ENCODE measurements at regions not wholly inside any gene's neighbourhood (a gene's known extent, or its start where the extent isn't known, plus 50 kb on each side); places are given as distances from the start of the nearest gene placed in this dataset.
"Not testable (repeated sequence)": the region's sequence is repeated elsewhere in the genome, so short reads cannot be mapped to it uniquely, and the experiment has no call there.

DNA sequence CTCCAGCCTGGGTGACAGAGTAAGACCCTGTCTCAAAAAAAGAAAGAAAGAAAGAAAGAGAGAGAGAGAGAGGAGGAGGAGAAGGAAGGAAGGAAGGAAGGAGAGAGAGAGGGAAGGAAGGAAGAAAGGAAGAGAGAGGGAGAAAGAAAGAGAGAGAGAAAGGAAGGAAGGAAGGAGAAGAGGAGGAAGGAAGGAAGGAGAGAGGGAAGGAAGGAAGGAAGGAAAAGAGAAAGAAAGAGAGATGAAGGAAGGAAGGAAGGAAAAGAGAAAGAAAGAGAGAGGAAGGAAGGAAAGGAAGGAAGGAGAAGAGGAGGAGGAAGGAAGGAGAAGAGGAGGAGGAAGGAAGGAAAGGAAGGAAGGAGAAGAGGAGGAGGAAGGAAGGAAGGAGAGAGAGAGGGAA, 82.2 kb upstream of the ATP1B1 start:
- DNase-seq = no peak

DNA sequence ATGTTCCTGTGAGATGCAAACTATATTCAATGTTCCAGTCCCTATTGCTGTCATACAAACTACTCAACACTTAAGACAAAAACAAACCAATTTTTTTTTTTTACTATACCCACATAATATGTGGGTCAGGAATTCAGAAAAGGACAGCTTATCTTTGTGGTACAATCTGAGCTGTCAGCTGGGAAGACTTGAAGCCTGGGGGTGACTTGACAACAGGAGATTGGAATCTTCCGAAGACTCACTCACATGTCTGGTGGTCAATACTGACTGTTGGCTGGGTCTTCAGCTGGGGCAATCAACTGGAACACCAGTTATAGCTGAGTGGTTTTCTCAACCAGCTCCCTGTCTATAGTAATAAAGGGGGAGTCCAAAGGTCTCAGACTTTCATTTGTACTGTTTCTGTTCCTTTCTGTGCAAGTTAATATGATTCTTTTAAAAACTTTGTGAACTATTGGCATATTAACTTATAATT, 81.7 kb upstream of the ATP1B1 start:
- DNase-seq = no peak

GRCh38 chr1:169025412-169025811, 81.1 kb upstream of the ATP1B1 start:
- DNase-seq = no peak

DNA sequence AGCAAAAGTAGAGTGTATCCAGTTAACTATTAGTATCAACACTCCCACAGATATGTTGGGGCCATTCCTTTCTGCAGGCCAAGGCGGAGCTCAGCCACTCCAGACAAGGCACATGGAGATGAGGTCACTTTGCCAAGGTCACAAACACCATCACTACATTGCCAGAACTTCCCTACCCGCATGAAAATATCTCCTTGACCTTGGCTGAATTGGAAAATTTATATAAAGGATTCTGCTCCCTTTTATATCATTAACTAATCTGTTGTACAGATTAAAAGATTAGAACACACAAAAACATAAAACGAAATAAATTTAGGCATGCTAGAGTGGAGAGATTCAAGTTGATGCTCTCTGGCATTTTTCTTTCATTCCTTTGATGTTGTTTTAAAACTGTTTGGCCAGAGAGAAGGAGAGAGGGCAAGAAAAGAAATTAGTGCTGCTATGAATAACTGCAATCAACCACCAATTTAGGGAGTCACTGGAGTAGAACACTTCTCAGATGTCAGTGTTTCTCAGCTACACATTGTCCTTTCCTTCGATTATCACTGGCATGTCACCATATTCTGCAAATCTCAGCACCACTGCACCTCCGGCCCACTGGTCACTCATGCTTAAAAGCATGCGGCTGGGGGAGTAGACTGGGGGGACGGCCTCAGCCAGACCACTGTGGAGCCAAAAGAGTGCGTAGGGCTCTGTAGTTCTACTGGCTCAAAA, 78.7 kb upstream of the ATP1B1 start:
- no peak for DNase-seq

DNA sequence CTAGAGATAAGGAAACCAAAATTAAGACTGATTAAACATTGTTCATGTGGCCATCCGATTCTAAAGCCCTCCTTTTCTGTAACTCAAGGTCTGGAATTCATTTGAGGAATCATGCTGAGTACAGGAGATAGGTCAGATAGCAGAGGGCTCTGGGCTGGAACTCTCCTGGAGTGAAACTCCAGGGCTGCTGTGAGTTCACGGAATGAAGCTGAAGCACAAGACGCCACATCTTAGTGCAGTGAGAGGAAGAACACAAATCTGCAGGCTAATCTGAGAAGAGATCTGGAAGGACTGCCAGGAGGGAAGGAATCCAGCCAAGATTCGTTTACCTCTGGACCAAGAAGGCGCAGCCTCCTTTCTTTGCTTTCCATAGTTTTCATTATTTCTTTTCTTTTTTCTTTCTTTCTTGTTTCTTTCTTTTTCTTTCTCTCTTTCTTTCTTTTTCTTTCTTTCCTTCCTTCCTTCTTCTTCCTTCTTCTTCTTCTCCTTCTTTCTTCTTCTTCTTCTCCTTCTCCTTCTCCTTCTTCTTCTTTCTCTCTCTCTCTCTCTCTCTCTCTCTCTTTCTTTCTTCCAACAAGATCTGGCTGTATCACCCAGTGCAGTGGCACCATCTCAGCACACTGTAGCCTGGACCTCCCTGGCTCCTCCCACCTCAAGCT, 74.8 kb upstream of the ATP1B1 start:
- no peak for DNase-seq

DNA sequence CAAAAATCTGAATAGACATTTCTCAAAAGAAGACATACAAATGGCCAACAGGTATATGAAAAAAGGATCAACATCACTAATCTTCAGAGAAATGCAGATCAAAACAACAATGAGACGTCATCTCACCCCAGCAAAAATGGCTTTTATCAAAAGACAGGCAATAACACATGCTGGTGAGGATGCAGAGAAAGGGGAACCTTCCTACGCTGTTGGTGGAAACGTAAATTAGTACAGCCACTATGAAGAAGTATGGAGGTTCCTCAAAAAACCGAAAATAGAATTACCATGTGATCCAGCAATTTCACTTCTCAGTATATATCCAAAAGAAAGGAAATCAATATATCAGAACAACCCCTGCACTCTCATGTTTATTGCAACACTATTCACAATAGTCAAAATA, 65.1 kb upstream of the ATP1B1 start:
- no peak for DNase-seq

GRCh38 chr1:169042377-169042776, 64.1 kb upstream of the ATP1B1 start:
- DNase-seq = no peak

GRCh38 chr1:169043823-169044222, 62.7 kb upstream of the ATP1B1 start:
- no peak for DNase-seq

GRCh38 chr1:169044296-169044695, 62.2 kb upstream of the ATP1B1 start:
- no peak for DNase-seq

- DNase-seq = no peak
Observed at GRCh38 chr1:169044971-169045370, 61.5 kb upstream of the ATP1B1 start.

DNA sequence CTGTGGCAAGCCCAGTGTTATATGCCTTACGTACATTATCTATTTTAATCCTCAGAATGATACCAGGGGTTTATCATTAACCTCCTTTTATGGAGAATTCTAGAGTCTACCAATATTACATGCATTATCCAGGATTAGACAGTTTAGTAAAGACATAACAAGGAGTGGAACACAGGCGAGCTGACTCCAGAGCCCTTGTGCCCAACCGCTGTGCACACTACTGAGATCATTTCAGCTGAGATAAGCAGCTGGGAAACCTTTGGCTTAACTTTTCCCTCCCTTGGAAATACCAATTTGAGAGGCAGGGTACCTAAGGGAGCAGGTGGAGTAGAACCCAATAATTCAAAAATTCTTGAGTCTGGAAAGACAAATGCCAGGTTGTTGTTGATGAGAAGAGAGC, 59.8 kb upstream of the ATP1B1 start:
- DNase-seq = no peak

DNA sequence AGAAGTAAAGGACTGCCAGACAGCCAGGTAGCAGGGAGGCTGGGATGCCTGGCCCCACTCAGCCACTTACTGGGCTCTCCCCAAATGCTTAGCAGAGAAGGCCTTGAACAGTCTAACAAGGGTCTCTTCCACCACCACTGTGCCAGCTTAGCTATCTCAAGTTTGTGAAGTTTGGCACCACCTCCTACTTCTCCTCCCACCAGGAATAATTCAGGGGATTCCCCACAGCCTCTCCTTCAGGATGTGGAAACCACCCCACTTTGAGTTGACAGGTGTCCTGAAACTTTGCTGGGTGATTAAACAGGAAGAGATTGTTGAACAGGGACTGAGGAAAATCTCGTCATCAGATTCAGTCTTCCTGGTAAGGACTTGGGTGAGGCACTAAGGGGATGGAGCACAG, 59.4 kb upstream of the ATP1B1 start:
- no peak for DNase-seq

DNA sequence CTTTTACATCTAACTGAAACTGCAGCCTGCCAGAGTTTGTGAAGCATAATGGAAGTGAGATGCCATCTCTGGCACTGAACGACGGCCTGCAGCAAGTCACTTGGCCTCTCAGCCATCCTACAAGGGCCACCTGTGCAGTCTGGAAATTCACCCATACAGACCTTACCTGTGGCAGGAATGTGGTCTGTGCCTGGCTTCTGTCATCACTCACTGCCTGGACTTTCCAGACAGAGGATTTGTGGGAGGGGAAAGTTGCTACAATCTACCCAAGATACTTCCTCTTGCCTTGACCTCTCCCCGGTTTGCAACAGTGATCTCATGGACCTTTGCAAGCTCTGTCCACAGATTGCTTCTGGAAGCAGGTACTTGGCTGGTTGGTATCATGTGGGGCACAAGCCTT, 58.4 kb upstream of the ATP1B1 start:
- DNase-seq = no peak

- no peak for DNase-seq
Observed at GRCh38 chr1:169049258-169049938, 57.1 kb upstream of the ATP1B1 start.

- no peak for DNase-seq
Observed at GRCh38 chr1:169051171-169051570, 55.3 kb upstream of the ATP1B1 start.

DNA sequence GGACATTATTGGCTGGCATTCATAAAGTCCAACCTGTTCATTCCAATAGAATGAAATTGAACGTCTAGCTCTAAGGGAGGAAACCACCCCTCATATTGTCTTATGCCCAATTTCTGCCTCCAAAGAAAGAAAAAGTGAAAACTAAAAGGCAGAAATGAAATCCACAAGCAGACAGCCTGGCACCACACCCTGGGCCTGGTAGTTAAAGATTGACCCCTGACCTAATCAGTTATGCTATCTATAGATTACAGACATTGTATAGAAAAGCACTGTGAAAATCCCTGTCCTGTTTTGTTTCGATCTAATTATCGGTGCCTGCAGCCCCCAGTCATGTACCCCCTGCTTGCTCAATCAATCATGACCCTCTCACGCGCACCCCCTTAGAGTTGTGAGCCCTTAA, 54.3 kb upstream of the ATP1B1 start:
- not testable (repeated sequence) for DNase-seq

- DNase-seq = no peak
Observed at GRCh38 chr1:169052727-169053126, 53.8 kb upstream of the ATP1B1 start.

DNA sequence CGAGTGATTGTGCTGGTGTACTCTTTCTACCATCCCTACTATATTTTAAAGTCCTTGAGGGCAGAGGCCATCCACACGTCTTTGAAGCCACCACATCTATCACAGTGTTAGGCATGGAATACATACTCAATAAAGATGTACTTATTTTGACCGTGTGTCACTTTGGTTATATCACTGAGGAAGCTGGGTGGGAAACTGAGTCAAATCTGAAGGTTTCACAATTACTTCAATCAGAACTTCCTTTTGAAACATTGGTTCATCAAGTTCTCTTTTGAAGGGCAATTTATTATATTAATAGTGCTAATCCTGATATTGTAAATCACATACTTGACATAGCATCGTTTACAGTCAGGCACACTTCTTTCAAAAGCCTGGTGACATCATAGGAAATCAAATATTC, 53.3 kb upstream of the ATP1B1 start:
- DNase-seq = no peak
